ENCODE measurements at regions not wholly inside any gene's neighbourhood (a gene's known extent, or its start where the extent isn't known, plus 50 kb on each side); places are given as distances from the start of the nearest gene placed in this dataset.
"Not testable (repeated sequence)": the region's sequence is repeated elsewhere in the genome, so short reads cannot be mapped to it uniquely, and the experiment has no call there.

DNA sequence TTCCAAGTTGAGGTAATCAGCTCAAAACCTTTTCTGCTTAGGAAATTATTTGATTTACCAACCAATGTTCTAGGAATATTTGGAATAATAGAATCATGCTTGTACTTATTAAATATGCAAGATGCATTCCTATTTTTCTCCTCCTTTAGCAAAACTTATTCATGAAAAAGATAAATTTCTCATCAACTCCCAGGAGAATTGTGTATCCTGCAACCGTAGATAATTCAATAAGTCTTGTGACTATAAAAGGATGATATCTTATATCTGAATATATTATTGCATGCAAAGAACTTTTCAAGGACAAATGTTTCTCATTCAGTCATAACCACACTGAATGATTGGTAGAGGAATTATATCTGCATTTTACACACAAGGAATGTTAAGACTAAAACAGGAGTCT, 84.9 kb upstream of the CCNG1 start:
- no peak for FAIRE-seq
- no peaks in the 10 kb centered on the region for H3K36me3 ChIP-seq (ENCODE audit: control insufficient read depth, insufficient read depth, low read length)
- no peaks in the 10 kb centered on the region for H3K27me3 ChIP-seq (ENCODE audit: control insufficient read depth, insufficient read depth, low read length)
- H3K4me3 ChIP-seq (ENCODE audit: low read depth, low read length): no peak overlapping the region
- TF ChIP-seq, protein P1, sequence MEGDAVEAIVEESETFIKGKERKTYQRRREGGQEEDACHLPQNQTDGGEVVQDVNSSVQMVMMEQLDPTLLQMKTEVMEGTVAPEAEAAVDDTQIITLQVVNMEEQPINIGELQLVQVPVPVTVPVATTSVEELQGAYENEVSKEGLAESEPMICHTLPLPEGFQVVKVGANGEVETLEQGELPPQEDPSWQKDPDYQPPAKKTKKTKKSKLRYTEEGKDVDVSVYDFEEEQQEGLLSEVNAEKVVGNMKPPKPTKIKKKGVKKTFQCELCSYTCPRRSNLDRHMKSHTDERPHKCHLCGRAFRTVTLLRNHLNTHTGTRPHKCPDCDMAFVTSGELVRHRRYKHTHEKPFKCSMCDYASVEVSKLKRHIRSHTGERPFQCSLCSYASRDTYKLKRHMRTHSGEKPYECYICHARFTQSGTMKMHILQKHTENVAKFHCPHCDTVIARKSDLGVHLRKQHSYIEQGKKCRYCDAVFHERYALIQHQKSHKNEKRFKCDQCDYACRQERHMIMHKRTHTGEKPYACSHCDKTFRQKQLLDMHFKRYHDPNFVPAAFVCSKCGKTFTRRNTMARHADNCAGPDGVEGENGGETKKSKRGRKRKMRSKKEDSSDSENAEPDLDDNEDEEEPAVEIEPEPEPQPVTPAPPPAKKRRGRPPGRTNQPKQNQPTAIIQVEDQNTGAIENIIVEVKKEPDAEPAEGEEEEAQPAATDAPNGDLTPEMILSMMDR (IDR thresholded peaks at IDR 0.05; ENCODE audit: insufficient read depth, low read length, severe bottlenecking): no peak
- DNase-seq (ENCODE audit: low read depth): no peak

DNA sequence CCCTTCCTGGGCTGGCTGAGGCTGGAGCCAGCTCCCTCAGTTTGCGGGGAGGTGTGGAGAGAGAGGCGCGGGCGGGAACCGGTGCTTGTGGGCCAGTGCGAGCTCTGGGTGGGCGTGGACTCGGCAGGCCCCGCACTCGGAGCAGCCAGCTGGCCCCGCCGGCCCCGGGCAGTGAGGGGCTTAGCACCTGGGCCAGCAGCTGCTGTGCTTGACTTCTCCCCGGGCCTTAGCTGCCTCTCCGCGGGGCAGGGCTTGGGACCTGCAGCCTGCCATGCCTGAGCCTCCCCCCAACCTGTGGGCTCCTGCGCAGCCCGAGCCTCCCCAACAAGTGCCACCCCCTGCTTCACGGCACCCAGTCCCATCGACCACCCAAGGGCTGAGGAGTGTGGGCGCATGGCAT, 81.6 kb upstream of the CCNG1 start:
- FAIRE-seq: not testable (repeated sequence)

DNA sequence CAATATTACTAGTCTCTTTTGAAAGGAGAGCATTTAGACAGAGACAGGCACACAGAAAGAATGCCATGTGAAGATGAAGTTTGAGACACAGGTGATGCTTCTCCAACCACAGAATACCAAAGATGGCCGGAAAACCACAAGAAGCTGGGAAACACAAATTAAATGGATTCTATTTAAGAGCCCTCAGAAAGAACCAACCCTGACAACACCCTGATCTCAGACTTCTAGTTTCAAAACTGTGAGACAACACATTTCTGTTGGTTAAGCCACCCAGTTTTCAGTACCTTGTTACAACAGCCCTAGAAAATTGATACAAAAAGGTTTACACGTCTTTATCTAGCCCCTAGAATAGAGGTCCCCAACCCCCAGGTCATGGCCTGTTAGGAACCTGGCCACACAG, 79.8 kb upstream of the CCNG1 start:
- TF ChIP-seq, protein P1 (IDR thresholded peaks at IDR 0.05; ENCODE audit: insufficient read depth, low read length, severe bottlenecking): no peak
- no peak overlapping the region for H3K4me3 ChIP-seq (ENCODE audit: low read depth, low read length)
- FAIRE-seq (no peak), DNase-seq (ENCODE audit: low read depth) (no peak)
- H3K27me3 ChIP-seq (ENCODE audit: control insufficient read depth, insufficient read depth, low read length): no peaks in the 10 kb centered on the region
- H3K36me3 ChIP-seq (ENCODE audit: control insufficient read depth, insufficient read depth, low read length): no peaks in the 10 kb centered on the region

More for the DNA sequence above, 81.6 kb upstream of the CCNG1 start:
- H3K27me3 ChIP-seq (ENCODE audit: control insufficient read depth, insufficient read depth, low read length); H3K36me3 ChIP-seq (ENCODE audit: control insufficient read depth, insufficient read depth, low read length); DNase-seq (ENCODE audit: low read depth); H3K4me3 ChIP-seq (ENCODE audit: low read depth, low read length): not testable (repeated sequence)

DNA sequence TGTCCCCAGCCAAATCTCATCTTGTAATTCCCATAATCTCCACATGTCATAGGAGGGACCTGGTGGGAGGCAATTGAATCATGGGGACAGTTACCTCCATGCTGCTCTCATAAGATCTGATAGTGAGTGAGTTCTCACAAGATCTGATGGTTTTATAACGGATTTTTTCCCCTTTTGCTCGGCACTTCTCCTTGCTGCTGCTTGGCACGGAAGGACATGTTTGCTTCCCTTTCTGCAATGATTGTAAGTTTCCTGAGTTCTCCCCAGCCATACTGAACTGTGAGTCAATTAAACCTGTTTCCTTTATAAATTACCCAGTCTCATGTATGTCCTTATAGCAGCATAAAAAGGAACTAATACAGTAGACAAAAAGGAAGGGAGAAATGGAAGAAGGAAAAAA, 76.7 kb upstream of the CCNG1 start:
- FAIRE-seq: no peak
- Histone ChIP-seq H3K4me3 (ENCODE audit: low read depth, low read length) (no peak overlapping the region), H3K36me3 (ENCODE audit: control insufficient read depth, insufficient read depth, low read length) (no peaks in the 10 kb centered on the region), H3K27me3 (ENCODE audit: control insufficient read depth, insufficient read depth, low read length) (no peaks in the 10 kb centered on the region)
- no peak for DNase-seq (ENCODE audit: low read depth)
- TF ChIP-seq, protein P1 (IDR thresholded peaks at IDR 0.05; ENCODE audit: insufficient read depth, low read length, severe bottlenecking): no peak

GRCh38 chr5:163361450-163361849, 75.9 kb upstream of the CCNG1 start:
- no peak overlapping the region for H3K4me3 ChIP-seq (ENCODE audit: low read depth, low read length)
- FAIRE-seq (no peak), DNase-seq (ENCODE audit: low read depth) (no peak)
- no peaks in the 10 kb centered on the region for H3K27me3 ChIP-seq (ENCODE audit: control insufficient read depth, insufficient read depth, low read length)
- no peaks in the 10 kb centered on the region for H3K36me3 ChIP-seq (ENCODE audit: control insufficient read depth, insufficient read depth, low read length)
- TF ChIP-seq, protein P1 (IDR thresholded peaks at IDR 0.05; ENCODE audit: insufficient read depth, low read length, severe bottlenecking): no peak

GRCh38 chr5:163362840-163363371, 74.5 kb upstream of the CCNG1 start:
- Histone ChIP-seq H3K27me3 (ENCODE audit: control insufficient read depth, insufficient read depth, low read length) (no peaks in the 10 kb centered on the region), H3K36me3 (ENCODE audit: control insufficient read depth, insufficient read depth, low read length) (no peaks in the 10 kb centered on the region), H3K4me3 (ENCODE audit: low read depth, low read length) (no peak overlapping the region)
- TF ChIP-seq, protein P1 (IDR thresholded peaks at IDR 0.05; ENCODE audit: insufficient read depth, low read length, severe bottlenecking): no peak
- FAIRE-seq (no peak), DNase-seq (ENCODE audit: low read depth) (no peak)
